Suprapubic skin (tissue), 4 donors: ENCODE measurements at regions not wholly inside any gene's neighbourhood (a gene's known extent, or its start where the extent isn't known, plus 50 kb on each side); places are given as distances from the start of the nearest gene placed in this dataset.

Source experiments
- EP300 ChIP-seq: sonication (generic); formaldehyde crosslinking; IDR thresholded peaks from one replicate; pipeline ENCODE4 v1.6.1; 2017; ENCODE audit warnings: antibody characterized with exemption
- POLR2A ChIP-seq, 2 donors: fragments of 450-650 bp; IDR thresholded peaks; one replicate each; pipeline ENCODE4 v1.6.1; 2017; ENCODE audit warnings: antibody characterized with exemption in 2 of 2, mild to moderate bottlenecking in 2 of 2, moderate library complexity in 2 of 2
- POLR2AphosphoS5 ChIP-seq, 3 donors: sonication (generic); formaldehyde crosslinking; IDR thresholded peaks; one replicate each; pipeline ENCODE4 v1.6.1; 2017; ENCODE audit warnings: antibody characterized with exemption in 3 of 3
- TF ChIP-seq, protein P1 (sequence below), 2 donors: fragments of 200-600 bp in 1 of 2; fragments of 450-650 bp in 1 of 2; sonication (generic) in 1 of 2; IDR thresholded peaks; one replicate each; pipeline ENCODE4 v1.5.1; 2016 to 2019; ENCODE audit warnings: antibody characterized with exemption in 2 of 2, mild to moderate bottlenecking in 1 of 2, moderate library complexity in 1 of 2

DNA sequence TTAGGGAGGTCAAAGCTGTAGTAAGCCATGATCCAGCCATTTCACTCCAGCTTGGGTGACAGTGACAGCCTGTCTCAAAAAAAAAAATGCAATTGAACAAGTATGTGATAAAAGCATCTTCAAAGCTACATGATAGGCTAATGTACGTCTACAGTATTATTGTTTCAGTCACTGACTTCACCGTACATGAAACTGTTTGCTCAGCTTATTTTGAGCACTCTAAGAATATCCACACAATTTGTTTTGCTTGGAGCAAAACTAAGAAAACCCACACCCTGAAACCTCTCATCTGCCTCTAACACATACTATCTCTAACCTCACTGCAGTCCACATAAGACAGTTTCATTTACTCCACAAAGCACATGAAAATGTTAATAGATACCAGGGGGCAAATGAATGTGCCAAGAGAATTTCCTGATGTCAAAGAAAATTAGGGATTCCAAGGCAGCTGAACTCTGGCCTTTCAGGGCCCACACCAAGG, 60.7 kb downstream of the KCNA4 start:
- TF ChIP-seq, protein P1, sequence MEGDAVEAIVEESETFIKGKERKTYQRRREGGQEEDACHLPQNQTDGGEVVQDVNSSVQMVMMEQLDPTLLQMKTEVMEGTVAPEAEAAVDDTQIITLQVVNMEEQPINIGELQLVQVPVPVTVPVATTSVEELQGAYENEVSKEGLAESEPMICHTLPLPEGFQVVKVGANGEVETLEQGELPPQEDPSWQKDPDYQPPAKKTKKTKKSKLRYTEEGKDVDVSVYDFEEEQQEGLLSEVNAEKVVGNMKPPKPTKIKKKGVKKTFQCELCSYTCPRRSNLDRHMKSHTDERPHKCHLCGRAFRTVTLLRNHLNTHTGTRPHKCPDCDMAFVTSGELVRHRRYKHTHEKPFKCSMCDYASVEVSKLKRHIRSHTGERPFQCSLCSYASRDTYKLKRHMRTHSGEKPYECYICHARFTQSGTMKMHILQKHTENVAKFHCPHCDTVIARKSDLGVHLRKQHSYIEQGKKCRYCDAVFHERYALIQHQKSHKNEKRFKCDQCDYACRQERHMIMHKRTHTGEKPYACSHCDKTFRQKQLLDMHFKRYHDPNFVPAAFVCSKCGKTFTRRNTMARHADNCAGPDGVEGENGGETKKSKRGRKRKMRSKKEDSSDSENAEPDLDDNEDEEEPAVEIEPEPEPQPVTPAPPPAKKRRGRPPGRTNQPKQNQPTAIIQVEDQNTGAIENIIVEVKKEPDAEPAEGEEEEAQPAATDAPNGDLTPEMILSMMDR (IDR thresholded peaks at IDR 0.05): no peak
- no peak for TF ChIP-seq POLR2A (IDR thresholded peaks at IDR 0.05)
- no peak for TF ChIP-seq POLR2AphosphoS5 (IDR thresholded peaks at IDR 0.05)
- TF ChIP-seq EP300: no peak
